ENCODE measurements at regions not wholly inside any gene's neighbourhood (a gene's known extent, or its start where the extent isn't known, plus 50 kb on each side); places are given as distances from the start of the nearest gene placed in this dataset.

GRCh38 chr18:50458366-50458765, 83.5 kb downstream of the SKA1 start:
- TF ChIP-seq CTCF (IDR thresholded peaks at IDR 0.05) (no peak), POLR2A (IDR thresholded peaks at IDR 0.05) (no peak)

All from lower leg skin (tissue), 3 donors.